Karpas-422 (cell line): ENCODE measurements at regions not wholly inside any gene's neighbourhood (a gene's known extent, or its start where the extent isn't known, plus 50 kb on each side); places are given as distances from the start of the nearest gene placed in this dataset.
"Not testable (repeated sequence)": the region's sequence is repeated elsewhere in the genome, so short reads cannot be mapped to it uniquely, and the experiment has no call there.

Experiments
- DNase-seq: peaks from one replicate; pipeline ENCODE4 v3.0.0-alpha.2; 2015
- H2AFZ ChIP-seq: fragments of 200-600 bp; sonication (generic); 2 replicates; pipeline ENCODE4 v1.6.1; 2014; ENCODE audit warnings: antibody characterized with exemption, low read length, mixed read lengths
- H3K27ac ChIP-seq: fragments of 200-600 bp; sonication (generic); 2 replicates; pipeline ENCODE4 v1.5.1; 2014; ENCODE audit warnings: mild to moderate bottlenecking, low read length, moderate library complexity
- H3K27me3 ChIP-seq: fragments of 200-600 bp; sonication (generic); 2 replicates; pipeline ENCODE4 v1.6.1; 2014; ENCODE audit warnings: low read length, mixed read lengths
- H3K36me3 ChIP-seq: fragments of 200-600 bp; sonication (generic); 2 replicates; pipeline ENCODE4 v1.6.1; 2014; ENCODE audit warnings: low read length, mixed read lengths; ENCODE audit not compliant: insufficient read depth
- H3K4me1 ChIP-seq: fragments of 200-600 bp; sonication (generic); 2 replicates; pipeline ENCODE4 v1.6.1; 2014; ENCODE audit warnings: mild to moderate bottlenecking, low read length, mixed read lengths
- H3K4me2 ChIP-seq: fragments of 200-600 bp; sonication (generic); 2 replicates; pipeline ENCODE4 v1.6.1; 2014; ENCODE audit warnings: low read length, low read depth, mild to moderate bottlenecking; ENCODE audit not compliant: poor library complexity, severe bottlenecking
- H3K4me3 ChIP-seq: fragments of 200-600 bp; sonication (generic); 2 replicates; pipeline ENCODE4 v1.5.1; 2014; ENCODE audit warnings: mild to moderate bottlenecking, antibody characterized with exemption, low read length, mixed read lengths
- H3K79me2 ChIP-seq: fragments of 200-600 bp; sonication (generic); 2 replicates; pipeline ENCODE4 v1.6.1; 2014; ENCODE audit warnings: mild to moderate bottlenecking, low read length, mixed read lengths
- H3K9ac ChIP-seq: fragments of 200-600 bp; sonication (generic); 2 replicates; pipeline ENCODE4 v1.6.0; 2014; ENCODE audit warnings: low read length
- H3K9me2 ChIP-seq: fragments of 200-600 bp; sonication (generic), shearing (Covaris generic); replicated peaks from 2 replicates; pipeline ENCODE4 v1.6.0; 2014; ENCODE audit warnings: mild to moderate bottlenecking, low read length, moderate library complexity; ENCODE audit not compliant: insufficient read depth
- H3K9me3 ChIP-seq: fragments of 300-700, 200-600 bp; sonication (generic); 2 replicates; pipeline ENCODE4 v1.6.1; 2014; ENCODE audit warnings: low read length, mixed read lengths
- H4K20me1 ChIP-seq: fragments of 200-600 bp; sonication (generic); 2 replicates; pipeline ENCODE4 v1.6.1; 2014; ENCODE audit warnings: mild to moderate bottlenecking, antibody characterized with exemption, low read length, low read depth; ENCODE audit not compliant: insufficient read depth

- H4K20me1 ChIP-seq: no peaks in the 10 kb centered on the region
- H3K27ac ChIP-seq: no peak overlapping the region
- H2AFZ ChIP-seq: no peak overlapping the region
- H3K4me2 ChIP-seq: no peak overlapping the region
- no peaks in the 10 kb centered on the region for H3K27me3 ChIP-seq
- H3K36me3 ChIP-seq: no peaks in the 10 kb centered on the region
- no peaks in the 10 kb centered on the region for H3K4me1 ChIP-seq
- DNase-seq: no peak
- no peak overlapping the region for H3K4me3 ChIP-seq
- H3K9me3 ChIP-seq: peaks cover 5% of the 10 kb centered on the region; the same call in 1 of the 2 replicates
- no peaks in the 10 kb centered on the region for H3K9me2 ChIP-seq
- H3K79me2 ChIP-seq: no peaks in the 10 kb centered on the region
- no peak overlapping the region for H3K9ac ChIP-seq
Observed at GRCh38 chr10:126759531-126759930, 89.0 kb upstream of the C10orf90 start.

DNA sequence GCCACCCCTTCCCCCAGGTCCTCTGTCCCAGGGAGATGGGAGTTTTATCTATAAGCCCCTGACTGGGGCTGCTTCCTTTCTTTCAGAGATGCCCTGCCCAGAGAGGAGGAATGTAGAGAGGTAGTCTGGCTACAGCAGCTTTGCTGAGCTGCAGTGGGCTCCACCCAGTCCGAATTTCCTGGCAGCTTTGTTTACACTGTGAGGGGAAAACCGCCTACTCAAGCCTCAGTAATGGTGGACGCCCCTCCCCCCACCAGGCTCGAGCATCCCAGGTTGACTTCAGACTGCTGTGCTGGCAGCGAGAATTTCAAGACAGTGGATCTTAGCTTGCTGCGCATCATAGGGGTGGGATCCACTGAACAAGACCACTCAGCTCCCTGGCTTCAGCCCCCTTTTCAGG, 96.2 kb upstream of the C10orf90 start:
- not testable (repeated sequence) for H2AFZ ChIP-seq, H3K4me1 ChIP-seq, H3K4me2 ChIP-seq, DNase-seq, H4K20me1 ChIP-seq, H3K9me2 ChIP-seq, H3K9me3 ChIP-seq, H3K79me2 ChIP-seq, H3K9ac ChIP-seq, H3K4me3 ChIP-seq, H3K36me3 ChIP-seq, H3K27me3 ChIP-seq, H3K27ac ChIP-seq

DNA sequence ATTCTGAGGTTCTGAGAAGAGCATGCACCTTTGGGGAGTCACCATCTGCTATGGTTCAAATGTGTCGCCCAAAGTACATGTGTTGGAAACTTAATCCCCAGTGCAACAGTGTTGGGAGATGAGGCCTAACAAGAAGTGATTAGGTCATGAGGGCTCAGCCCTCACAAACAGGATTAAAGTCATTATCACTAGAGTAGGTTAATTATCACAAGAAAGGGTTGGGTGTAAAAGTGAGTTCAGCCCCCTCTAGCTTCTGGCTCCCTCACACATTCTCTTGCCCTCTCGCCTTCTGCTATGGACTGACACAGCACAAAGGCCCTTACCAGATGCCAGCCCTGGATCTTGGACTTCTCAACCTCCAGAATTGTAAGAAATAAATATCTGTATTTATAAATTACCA, 100.3 kb upstream of the C10orf90 start:
- no peak for DNase-seq
- Histone ChIP-seq H3K27me3 (no peaks in the 10 kb centered on the region), H3K79me2 (no peaks in the 10 kb centered on the region), H3K9ac (no peak overlapping the region), H3K4me3 (no peak overlapping the region), H3K4me2 (no peak overlapping the region), H2AFZ (no peak overlapping the region), H3K9me3 (no peaks in the 10 kb centered on the region; the same call in 1 of the 2 replicates), H3K27ac (no peak overlapping the region), H3K9me2 (no peaks in the 10 kb centered on the region), H4K20me1 (no peaks in the 10 kb centered on the region), H3K36me3 (no peaks in the 10 kb centered on the region), H3K4me1 (no peaks in the 10 kb centered on the region)

- H3K9ac ChIP-seq: no peak overlapping the region
- no peaks in the 10 kb centered on the region for H3K4me1 ChIP-seq
- no peaks in the 10 kb centered on the region for H3K27me3 ChIP-seq
- H4K20me1 ChIP-seq: no peaks in the 10 kb centered on the region
- H3K27ac ChIP-seq: no peak overlapping the region
- H3K79me2 ChIP-seq: no peaks in the 10 kb centered on the region
- H3K9me3 ChIP-seq: no peaks in the 10 kb centered on the region; the same call in 1 of the 2 replicates
- no peaks in the 10 kb centered on the region for H3K9me2 ChIP-seq
- DNase-seq: no peak
- H3K36me3 ChIP-seq: no peaks in the 10 kb centered on the region
- H3K4me3 ChIP-seq: no peak overlapping the region
- no peak overlapping the region for H2AFZ ChIP-seq
- H3K4me2 ChIP-seq: no peak overlapping the region
Observed at GRCh38 chr10:126776168-126776567, 105.7 kb upstream of the C10orf90 start.

DNA sequence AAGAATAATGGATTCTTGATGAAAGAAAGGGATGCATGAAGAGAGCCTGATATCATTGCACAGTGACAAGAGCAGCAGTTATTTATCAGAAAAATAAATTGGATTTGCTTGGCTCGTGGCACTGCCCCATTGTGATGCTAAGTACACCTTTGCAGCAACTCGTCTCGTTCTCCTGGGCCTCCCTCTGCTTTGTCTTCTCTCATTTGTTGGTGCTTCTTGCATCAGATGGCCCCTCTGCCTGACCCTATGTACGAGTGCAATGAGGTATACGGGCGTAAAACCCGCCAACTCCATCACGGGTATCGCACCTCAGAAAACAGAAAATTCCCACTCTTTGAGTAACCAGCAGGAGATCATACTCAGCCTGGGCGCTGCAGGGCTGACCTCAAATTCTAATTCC, 107.2 kb upstream of the C10orf90 start:
- no peaks in the 10 kb centered on the region for H3K9me2 ChIP-seq
- H3K9me3 ChIP-seq: no peaks in the 10 kb centered on the region; the same call in 1 of the 2 replicates
- no peak overlapping the region for H3K27ac ChIP-seq
- H3K9ac ChIP-seq: no peak overlapping the region
- no peaks in the 10 kb centered on the region for H4K20me1 ChIP-seq
- H3K79me2 ChIP-seq: no peaks in the 10 kb centered on the region
- H3K36me3 ChIP-seq: no peaks in the 10 kb centered on the region
- no peak for DNase-seq
- H3K4me2 ChIP-seq: no peak overlapping the region
- H3K4me3 ChIP-seq: no peak overlapping the region
- H3K4me1 ChIP-seq: no peaks in the 10 kb centered on the region
- H2AFZ ChIP-seq: no peak overlapping the region
- H3K27me3 ChIP-seq: no peaks in the 10 kb centered on the region

GRCh38 chr10:126781450-126782216, 111.1 kb upstream of the C10orf90 start:
- Histone ChIP-seq H4K20me1 (no peaks in the 10 kb centered on the region), H3K36me3 (no peaks in the 10 kb centered on the region), H3K79me2 (no peaks in the 10 kb centered on the region), H3K4me2 (no peak overlapping the region), H3K9me2 (no peaks in the 10 kb centered on the region), H3K9me3 (no peaks in the 10 kb centered on the region; the same call in 1 of the 2 replicates), H3K27me3 (no peaks in the 10 kb centered on the region), H2AFZ (no peak overlapping the region), H3K4me3 (no peak overlapping the region), H3K27ac (no peak overlapping the region), H3K4me1 (no peaks in the 10 kb centered on the region), H3K9ac (no peak overlapping the region)
- DNase-seq: no peak

GRCh38 chr10:126783806-126784557, 113.5 kb upstream of the C10orf90 start:
- Histone ChIP-seq H3K9me2 (no peaks in the 10 kb centered on the region), H3K4me3 (no peak overlapping the region), H3K27me3 (no peaks in the 10 kb centered on the region), H2AFZ (no peak overlapping the region), H3K79me2 (no peaks in the 10 kb centered on the region), H4K20me1 (no peaks in the 10 kb centered on the region), H3K4me2 (no peak overlapping the region), H3K36me3 (no peaks in the 10 kb centered on the region), H3K27ac (no peak overlapping the region), H3K9me3 (no peaks in the 10 kb centered on the region), H3K4me1 (no peaks in the 10 kb centered on the region), H3K9ac (no peak overlapping the region)
- no peak for DNase-seq

DNA sequence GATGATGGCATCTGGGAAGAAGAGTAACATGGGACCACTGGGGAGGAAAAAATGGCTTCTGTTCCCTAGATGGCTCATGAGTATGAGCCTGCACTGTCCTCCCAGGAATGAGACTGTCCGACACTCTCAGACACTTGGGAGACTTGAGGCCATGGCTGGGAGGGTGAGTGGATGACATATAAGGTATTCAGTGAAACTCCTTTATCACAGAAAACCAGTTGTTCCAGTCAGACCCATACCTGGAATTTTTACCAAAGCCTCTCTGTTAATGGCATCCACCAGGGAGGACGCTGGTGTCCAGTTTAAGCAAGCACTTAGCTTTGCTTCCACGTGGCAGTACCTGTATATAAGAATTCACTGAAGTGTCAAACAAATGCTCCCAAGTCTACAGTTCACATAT, 116.7 kb upstream of the C10orf90 start:
- Histone ChIP-seq H3K9me2 (no peaks in the 10 kb centered on the region), H3K9me3 (0 out of 2 replicates have a peak, but pooled peaks cover 6% of the 10 kb centered on the region), H3K27ac (no peak overlapping the region), H3K79me2 (no peaks in the 10 kb centered on the region), H3K9ac (no peak overlapping the region), H3K4me1 (no peaks in the 10 kb centered on the region), H3K4me3 (no peak overlapping the region), H4K20me1 (no peaks in the 10 kb centered on the region), H2AFZ (no peak overlapping the region), H3K4me2 (no peak overlapping the region), H3K36me3 (no peaks in the 10 kb centered on the region), H3K27me3 (no peaks in the 10 kb centered on the region)
- DNase-seq: no peak
